ENCODE measurements at regions not wholly inside any gene's neighbourhood (a gene's known extent, or its start where the extent isn't known, plus 50 kb on each side); places are given as distances from the start of the nearest gene placed in this dataset.

- no peak for DNase-seq (ENCODE audit: low read depth)
- TF ChIP-seq MYC (IDR thresholded peaks at IDR 0.05; ENCODE audit: low read depth, low read length) = no peak
- TF ChIP-seq MAX (IDR thresholded peaks at IDR 0.05; ENCODE audit: low read depth, low read length) = no peak
- no peak for TF ChIP-seq CTCF (IDR thresholded peaks at IDR 0.05; ENCODE audit: low read depth, low read length)
- no peak for TF ChIP-seq POLR2A (IDR thresholded peaks at IDR 0.05; ENCODE audit: extremely low read depth, insufficient read length)
- no peak overlapping the region for H3K4me3 ChIP-seq (ENCODE audit: low read depth, low read length)
Measured at GRCh38 chr2:64866797-64867196, 122.4 kb upstream of the SLC1A4 start.

- TF ChIP-seq CTCF (IDR thresholded peaks at IDR 0.05; ENCODE audit: low read depth, low read length) (no peak), MAX (IDR thresholded peaks at IDR 0.05; ENCODE audit: low read depth, low read length) (no peak), MYC (IDR thresholded peaks at IDR 0.05; ENCODE audit: low read depth, low read length) (no peak), POLR2A (IDR thresholded peaks at IDR 0.05; ENCODE audit: extremely low read depth, insufficient read length) (no peak)
- no peak for DNase-seq (ENCODE audit: low read depth)
- no peak overlapping the region for H3K4me3 ChIP-seq (ENCODE audit: low read depth, low read length)
Measured at GRCh38 chr2:64867253-64867996, 121.8 kb upstream of the SLC1A4 start.

GRCh38 chr2:64869126-64869525 is 120.1 kb upstream of the SLC1A4 start:
- TF ChIP-seq MYC (IDR thresholded peaks at IDR 0.05; ENCODE audit: low read depth, low read length) (no peak), POLR2A (IDR thresholded peaks at IDR 0.05; ENCODE audit: extremely low read depth, insufficient read length) (no peak), MAX (IDR thresholded peaks at IDR 0.05; ENCODE audit: low read depth, low read length) (no peak), CTCF (IDR thresholded peaks at IDR 0.05; ENCODE audit: low read depth, low read length) (no peak)
- no peak for DNase-seq (ENCODE audit: low read depth)
- H3K4me3 ChIP-seq (ENCODE audit: low read depth, low read length) = no peak overlapping the region

GRCh38 chr2:64873472-64873924 is 115.7 kb upstream of the SLC1A4 start:
- TF ChIP-seq CTCF (IDR thresholded peaks at IDR 0.05; ENCODE audit: low read depth, low read length) = peak; percentile 72
- no peak for TF ChIP-seq MYC (IDR thresholded peaks at IDR 0.05; ENCODE audit: low read depth, low read length)
- TF ChIP-seq POLR2A (IDR thresholded peaks at IDR 0.05; ENCODE audit: extremely low read depth, insufficient read length) = no peak
- no peak for TF ChIP-seq MAX (IDR thresholded peaks at IDR 0.05; ENCODE audit: low read depth, low read length)
- DNase-seq (ENCODE audit: low read depth) = peak; percentile 77
- no peak overlapping the region for H3K4me3 ChIP-seq (ENCODE audit: low read depth, low read length)

GRCh38 chr2:64874593-64874992 is 114.6 kb upstream of the SLC1A4 start:
- DNase-seq (ENCODE audit: low read depth) = no peak
- no peak for TF ChIP-seq MAX (IDR thresholded peaks at IDR 0.05; ENCODE audit: low read depth, low read length)
- no peak for TF ChIP-seq POLR2A (IDR thresholded peaks at IDR 0.05; ENCODE audit: extremely low read depth, insufficient read length)
- TF ChIP-seq MYC (IDR thresholded peaks at IDR 0.05; ENCODE audit: low read depth, low read length) = no peak
- TF ChIP-seq CTCF (IDR thresholded peaks at IDR 0.05; ENCODE audit: low read depth, low read length) = no peak
- H3K4me3 ChIP-seq (ENCODE audit: low read depth, low read length) = no peak overlapping the region

All from NB4 (cell line).